NCI-H1436 (cell line): ENCODE measurements at regions not wholly inside any gene's neighbourhood (a gene's known extent, or its start where the extent isn't known, plus 50 kb on each side); places are given as distances from the start of the nearest gene placed in this dataset.
A peak's percentile ranks its signal among the peaks of the same experiment; 100 is the strongest.

Experiments used
- DNase-seq: peaks from one replicate; lab custom pipeline; 2025; lab: John Stamatoyannopoulos, UW

DNA sequence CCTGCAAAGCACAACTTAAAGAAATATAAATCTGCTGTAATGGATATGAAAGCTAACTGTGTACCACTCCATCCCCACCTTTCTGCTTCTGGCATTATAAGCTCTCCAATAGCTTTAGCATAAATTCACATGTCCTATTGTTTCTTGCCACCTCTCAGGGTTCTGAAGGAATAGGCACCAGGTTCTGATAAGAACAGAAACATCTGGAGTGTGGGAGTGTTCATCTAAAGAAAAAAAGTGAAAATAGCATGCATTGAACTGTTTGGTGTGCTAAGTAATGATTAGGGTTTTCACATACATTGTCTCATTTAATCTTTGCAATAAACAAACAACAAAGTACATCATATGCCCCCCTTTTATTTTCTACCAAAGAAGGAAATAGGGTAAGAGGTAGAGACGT is 72.3 kb downstream of the FAM76B start:
- no peak for DNase-seq

DNA sequence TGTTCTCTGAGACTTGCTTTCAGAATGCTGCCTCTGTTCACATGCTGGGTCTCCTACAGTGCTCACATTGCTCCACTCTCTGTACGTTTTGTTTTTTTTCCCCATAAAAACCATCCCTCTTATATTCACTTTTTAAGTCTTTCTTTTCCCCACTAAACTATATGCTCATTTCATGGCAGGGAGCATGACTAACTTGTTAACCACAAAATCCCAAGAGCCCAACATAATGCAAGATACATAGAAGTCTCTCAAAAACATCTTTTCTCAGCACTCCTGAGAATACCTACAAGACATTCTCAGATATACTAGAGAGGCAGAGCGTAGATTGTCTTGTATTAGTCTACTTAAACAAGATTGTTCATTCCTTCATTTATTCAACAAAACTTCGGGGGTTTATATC is 73.3 kb downstream of the FAM76B start:
- no peak for DNase-seq

DNA sequence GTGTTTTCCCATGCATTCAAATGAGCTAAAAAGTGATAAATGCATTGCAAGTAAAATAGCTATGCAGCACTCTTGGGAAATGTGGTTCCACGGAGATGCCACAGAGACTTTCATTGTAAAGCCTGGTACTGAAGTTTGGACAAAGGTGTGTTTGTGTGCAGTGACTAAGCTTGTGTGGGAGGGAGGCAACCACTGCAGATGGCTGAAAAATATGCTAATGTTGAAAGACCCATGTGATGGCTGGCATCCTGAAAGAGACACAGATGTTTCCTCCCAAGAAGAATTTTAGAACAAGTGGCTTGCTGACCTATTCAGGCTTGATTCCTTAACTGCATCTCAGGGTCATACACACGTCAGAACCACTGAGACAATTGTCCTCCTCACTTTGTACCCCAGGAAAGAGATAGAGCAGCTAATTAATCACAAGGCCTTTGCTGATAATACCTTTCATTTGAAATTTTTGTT is 73.8 kb downstream of the FAM76B start:
- DNase-seq: no peak

DNA sequence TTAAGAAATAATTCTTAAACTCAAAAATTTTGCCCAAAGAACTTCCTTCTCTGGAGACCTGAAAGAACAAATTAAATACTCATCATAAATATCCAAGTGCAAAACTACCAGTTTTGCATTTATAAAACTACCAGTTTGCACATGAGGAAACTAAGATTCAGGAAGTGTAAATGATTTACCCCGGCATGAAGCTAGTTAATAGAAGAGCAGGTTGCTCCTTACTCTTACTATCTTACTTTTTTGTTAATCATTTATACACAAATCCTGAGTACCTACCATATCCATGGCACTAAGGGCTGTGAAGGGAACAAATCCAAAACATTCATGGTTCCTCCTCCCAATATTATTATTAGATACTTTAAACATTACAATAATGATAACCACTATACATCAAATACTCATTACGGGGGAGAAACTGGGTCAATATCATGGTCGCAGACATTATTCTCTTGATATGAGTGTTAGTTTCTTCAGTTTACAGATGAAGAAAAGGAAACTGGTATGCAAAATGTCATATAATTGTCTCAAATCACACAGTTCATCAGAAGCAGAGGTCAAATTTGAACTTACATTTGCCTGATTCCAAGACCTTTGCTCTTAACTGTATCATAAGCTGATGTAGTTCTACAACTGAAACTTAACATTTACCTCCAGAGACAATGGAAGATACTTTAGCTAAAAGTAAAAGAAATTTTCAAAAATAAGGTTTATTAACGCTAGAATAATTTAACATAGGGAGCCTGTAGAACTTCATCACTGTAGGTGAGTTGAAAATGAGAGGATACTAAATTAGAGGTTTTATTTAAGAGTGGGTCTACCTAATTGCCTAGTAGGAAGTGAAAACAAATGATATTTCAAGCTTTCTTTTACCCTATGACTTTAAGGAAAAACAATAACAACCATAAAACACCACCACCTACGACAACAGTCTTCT is 74.5 kb downstream of the FAM76B start:
- no peak for DNase-seq

DNA sequence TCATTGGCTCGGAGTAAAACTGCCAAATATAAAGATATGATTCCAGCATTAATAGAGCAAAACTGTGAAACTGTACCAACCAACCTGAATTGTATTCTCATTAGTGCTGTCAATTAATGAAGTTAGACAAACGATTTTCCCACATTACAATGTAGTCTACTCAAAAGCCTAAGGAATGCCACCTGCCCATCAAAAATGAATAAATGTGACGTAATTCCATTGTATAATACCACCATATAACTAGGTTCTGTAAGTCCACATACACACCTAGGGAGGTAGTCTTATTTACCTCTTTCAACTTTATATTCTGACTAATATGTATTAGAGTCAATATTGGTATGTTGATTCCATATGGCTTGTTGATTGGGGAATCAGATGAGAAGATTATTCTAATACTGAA is 76.2 kb downstream of the FAM76B start:
- DNase-seq: no peak

DNA sequence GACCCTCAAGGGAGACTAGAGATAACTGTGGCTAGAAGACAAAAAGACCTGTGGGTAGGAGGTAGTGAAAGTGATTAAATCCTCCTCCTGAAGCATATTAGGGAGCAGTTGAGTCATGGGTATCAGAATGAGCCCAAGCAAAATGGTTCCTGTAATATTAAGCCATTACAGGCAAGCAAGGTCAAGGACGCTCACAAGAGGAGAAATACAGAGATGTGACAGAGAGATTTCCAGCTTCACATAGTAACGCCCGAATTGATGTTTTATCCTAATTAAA is 77.7 kb downstream of the FAM76B start:
- DNase-seq: no peak

DNA sequence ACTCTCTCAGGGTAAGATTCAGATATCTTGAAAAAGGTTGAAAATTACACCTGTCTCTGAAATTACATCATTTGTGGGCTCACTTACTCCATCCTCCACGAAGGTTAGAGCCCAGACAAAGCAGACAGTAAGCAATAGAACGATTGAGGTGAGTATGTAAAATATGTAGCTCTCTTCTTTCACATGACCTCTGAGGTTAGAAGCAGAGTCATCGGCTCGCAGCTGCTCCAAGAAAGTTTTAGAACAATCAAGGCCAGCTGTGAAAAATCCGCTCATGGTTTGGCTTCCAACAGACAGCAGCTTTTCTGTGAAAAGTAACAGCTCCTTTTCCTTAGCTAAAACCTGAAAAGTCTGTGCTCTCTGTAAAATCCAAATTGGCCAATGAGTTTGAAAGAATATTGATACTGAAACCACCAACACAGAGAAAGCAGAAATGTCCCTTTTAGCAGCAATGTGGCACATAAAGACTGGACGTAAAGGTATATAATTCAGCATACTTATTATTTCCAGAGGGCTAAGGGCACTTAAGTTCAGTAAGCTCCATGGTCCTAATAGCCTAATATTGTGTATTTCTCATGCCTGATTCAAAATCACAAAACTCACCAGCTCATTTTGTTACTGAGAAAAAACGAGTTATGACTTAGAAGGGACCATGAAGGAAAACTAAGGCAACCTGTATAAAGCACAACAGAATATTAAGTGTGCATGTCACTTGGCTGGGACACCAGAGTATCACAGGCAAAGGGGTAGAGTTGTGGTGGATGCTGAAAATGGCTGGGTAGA is 78.2 kb downstream of the FAM76B start:
- DNase-seq: no peak

DNA sequence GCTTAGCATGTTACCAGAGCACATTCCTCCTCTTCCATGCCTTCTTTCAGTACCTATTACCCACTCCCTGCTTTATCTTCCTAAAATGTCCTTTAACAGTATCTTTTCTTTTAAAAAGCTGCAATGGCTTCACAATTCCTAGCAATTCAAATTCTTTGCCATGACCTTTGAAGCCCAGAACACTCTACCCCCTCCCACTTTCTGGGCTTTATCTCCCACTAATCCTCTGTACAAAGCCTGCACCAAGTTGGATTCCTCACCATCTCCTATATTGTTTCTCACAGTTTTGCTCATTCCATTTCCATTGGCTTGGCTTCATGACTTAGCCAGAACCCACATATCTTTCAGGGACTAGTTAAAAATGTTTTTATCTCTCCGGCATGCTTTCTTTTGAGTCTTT is 80.9 kb downstream of the FAM76B start:
- no peak for DNase-seq

DNA sequence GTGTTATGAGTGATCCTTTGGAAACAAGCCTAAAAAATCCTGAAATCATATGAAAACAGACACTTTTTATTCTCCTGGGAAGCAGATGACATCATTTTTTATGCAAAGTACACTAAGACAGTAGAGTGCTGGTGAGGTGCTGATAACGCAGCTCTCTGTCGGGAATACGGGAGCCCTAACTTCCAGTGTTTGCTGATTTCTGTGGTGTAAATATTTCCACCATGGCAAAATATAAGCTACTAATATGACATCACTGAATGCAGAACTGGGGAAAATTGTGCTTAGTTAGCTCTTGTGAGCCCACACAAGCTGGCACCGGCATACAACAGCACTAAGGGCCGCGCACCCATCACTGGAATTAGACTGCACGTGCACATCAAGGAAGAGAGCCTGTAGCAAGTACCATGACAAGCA is 82.6 kb downstream of the FAM76B start:
- no peak for DNase-seq

DNA sequence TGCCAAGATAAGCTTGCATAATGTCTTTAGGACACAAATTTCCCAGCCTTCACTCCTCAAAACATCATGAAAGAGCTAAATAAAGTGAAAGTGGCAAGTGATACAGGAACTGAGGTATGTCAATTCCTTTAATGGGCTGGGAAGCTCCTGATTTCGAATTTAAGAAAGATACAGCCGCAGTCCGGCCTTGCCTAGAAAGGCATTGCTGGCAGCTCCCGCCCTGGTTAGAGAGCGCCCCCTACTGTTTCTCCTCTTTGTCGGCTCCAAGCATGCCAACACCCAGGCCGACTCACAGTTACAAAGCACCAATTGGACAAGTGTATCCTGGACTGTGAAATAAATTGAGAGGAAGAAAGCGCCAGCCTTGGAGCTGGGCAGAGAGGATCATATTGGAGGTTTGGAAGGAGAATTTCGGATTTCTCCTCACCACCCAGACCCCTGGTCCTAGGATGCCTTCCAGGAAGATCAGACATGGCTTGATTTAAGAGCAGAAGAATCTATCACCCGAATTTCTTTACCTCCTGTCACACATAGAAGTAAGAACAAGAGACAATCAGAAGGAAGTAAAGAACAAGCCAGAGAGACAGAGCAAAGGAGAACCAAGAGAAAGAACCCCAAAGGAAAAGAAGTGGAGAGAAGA is 84.0 kb downstream of the FAM76B start:
- peak; percentile 80 for DNase-seq

DNA sequence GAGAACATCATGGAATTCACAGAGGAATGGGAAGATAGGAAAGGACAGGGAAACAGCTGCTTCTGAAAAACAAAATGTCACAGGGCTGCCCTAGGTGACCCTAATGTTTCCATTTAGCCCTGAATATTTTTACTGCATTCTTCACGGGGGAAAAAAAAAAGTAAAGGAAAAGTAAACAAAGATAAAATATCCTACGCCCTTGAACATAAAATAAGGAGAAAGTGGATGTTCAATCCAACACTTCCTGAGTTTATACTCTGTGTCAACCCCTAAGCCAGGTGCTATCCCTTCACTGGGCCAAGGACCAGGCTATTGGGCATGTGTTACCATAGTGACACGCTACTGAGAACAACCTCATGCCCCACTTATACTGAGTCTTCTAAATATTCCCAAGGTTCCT is 84.7 kb downstream of the FAM76B start:
- DNase-seq: no peak

DNA sequence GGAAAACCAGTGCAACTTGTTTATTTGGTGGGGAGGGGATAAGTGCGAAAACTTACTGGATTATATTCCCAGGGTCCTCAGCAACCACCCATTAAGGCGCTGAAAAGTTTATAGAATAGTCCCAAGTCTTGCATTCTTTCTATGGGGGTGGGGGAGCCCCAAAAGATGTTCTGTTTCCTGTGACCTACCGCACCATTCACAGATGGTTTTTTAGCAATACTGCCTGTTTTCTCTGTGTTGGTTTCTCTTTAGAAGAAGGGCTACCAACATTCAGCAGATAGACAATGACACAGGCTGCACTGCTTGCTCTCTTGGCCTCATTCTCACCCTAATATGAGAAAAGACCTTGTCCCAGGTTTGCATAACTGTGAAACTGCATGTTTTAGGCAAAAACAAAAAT is 86.5 kb downstream of the FAM76B start:
- no peak for DNase-seq

DNA sequence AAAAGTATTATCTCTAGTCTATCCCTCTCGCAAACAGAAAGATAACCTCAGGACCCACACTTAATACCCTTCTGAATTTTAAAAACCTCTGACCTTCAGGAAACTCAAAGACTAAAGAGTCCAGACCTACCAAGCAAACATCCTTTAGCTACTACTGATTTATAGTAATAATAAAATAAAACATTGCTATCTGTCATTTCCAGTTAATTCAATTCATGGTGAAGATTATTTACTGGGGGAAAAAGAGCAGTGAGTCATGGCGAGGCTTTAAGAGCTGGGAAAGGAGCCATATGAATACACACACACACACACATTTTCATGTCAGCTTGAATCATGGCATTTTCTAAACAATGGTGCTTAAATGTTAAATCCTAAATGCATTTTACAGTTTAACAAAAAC is 87.1 kb downstream of the FAM76B start:
- no peak for DNase-seq

DNA sequence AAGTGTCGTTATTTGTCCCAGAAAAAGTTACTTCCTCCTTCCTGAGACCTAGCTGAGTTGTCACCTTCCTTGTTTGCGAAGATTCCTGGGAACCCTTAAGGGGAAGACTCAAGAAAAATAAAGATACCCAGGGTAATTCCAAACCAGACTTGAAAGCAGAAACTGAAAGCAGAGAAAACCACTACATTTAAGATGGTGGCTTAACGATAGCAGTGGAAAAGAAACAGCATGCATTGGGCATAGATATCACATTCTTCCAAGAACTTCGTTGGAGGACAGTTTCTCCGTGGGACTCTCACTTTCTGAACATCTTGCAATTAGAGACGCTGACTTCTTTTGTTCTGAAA is 89.1 kb downstream of the FAM76B start:
- no peak for DNase-seq

DNA sequence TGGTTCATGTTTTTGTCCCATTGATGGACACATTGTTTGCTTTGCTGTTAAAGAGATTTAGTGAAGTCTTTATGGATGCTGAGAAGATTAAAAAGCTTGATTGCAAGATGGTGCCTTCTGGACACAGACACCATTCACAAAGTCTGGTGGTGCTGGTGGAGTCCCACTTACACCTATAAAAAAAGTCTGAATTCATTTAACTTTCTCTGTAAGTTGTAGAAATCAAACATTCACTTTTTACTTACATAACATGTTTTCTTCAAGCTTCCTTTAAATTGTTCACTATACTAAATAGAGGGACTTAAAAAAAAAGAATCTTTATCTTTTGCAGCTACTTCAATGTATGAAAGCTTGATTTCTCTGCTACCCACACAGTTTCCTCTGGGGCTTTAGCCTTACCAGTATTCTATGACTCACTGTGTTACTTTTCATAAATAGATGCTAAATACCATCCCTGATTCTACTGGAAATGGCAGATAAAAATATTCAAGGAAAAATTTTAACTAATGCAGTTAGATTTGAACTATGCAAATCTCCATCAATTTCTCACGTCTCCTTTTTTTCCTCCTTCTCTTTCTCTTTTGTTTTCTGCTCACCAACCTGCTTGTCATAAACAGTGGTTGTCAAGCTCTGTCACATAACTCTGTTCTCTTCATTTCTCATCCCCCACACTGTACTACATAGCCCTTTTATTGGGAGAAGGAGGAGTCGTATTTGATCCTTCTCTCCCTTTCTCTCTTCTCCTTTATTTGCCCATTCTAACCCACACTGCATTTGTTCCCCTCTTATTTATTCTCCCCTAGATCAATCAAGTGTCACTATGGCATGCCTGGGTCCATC is 89.7 kb downstream of the FAM76B start:
- no peak for DNase-seq

DNA sequence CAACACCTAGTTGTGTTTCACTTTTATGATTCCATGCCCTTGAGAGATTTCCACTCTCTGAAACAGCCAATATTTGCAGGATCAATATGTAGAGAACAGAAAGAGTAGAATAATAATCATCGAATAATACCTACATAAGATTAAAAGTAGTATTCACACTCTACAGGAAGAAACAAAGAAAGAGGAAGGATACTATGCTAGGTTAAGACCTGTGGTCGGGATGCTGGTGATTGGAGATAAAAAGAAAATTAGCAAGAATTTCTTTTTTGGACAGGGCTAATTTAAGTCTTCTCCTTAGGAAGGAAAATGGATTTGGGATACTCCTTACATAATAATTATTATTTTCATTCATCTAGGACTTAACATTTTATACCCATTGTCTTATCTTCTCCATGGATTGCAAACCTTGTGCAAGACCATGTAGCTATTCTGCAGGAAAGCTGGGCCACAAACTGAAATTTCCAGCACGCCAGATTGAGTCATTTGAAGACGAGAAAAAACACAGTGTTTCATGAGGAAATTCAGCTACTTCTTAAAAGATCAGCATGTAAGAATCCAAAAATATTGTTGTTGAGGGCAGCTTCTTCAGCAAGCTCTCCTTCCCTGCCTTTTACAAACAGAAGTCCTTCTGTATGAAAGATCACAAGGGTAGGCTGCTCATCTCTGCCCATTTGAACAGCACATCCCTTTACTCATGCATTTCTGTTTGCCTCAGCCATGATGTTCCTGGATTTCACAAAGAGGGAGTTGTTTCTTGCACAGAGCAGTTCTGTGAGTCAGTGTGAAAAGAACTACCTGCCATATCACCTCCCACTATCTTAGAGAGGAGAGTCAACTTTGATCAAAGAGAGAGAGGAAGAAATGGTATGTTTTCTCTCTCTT is 90.7 kb downstream of the FAM76B start:
- DNase-seq: no peak

DNA sequence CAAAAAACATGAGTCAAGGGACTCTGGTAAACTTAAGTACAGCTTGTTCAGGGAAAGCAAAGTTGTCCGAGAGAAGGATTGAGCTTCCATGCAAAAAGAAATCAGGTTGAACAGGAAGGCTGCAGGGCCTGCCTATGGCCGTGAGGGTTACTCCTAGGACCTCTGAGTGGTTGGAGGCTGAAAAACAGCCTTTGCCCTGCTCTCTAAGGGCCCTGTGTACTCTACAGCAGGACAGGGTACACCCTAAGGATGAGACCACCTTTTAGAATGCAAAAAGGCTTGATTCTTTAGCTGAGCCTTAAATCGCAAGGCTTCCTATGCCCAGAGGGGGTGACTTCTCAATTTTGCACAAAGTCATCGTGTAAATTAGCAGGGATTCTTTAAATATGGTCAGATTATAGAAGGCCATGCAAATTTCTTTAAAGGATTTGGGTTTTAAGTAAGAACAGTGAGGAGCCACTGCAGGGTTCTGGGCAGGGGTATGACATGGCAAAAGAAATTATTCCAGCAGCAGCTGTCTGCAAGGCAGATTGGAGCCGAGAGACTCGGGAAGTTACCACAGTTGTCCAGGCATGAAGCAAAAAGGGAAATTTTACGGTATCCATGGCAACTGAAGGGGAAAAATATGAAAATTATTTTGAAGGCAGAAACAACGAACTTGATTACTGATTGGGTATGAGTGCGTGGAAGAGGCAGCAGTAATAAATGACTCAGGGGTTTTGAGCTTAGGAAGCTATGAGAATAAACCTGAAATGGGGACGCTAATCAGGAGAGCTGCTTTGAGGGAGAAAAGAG is 91.8 kb downstream of the FAM76B start:
- DNase-seq: no peak

DNA sequence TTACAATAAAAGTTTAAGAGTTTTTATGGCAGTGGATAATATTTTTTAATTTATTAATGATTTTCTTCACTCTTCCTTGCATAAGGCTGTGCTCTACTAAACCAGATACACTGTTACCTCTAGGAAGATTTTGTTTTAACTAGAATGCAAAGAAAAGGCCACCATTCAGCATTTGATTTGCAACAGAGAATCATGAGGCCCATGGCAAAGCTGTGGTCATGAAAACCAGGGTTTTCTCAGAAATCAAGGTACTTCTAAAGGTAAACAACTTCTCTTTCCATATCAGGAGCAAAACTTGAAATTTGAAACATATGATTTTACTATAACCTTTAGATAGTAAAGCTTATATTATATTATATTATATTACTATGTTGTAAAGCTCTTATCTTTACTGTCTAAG is 94.4 kb downstream of the FAM76B start:
- DNase-seq: no peak

DNA sequence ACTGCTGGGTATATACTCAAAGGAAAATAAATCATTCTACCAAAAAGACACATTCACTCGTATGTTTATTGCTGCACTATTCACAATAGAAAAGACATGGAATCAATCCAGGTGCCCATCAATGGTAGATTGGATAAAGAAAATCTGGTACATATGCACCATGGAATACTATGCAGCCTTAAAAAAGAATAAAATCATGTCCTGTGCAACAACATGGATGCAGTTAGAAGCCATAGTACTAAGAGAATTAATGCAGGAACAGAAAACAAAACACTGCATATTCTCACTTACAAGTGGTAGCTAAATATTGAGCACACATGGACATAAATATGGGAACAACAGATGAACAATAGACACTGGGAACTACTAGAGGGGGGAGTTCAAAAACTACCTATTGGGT is 96.3 kb downstream of the FAM76B start:
- no peak for DNase-seq

DNA sequence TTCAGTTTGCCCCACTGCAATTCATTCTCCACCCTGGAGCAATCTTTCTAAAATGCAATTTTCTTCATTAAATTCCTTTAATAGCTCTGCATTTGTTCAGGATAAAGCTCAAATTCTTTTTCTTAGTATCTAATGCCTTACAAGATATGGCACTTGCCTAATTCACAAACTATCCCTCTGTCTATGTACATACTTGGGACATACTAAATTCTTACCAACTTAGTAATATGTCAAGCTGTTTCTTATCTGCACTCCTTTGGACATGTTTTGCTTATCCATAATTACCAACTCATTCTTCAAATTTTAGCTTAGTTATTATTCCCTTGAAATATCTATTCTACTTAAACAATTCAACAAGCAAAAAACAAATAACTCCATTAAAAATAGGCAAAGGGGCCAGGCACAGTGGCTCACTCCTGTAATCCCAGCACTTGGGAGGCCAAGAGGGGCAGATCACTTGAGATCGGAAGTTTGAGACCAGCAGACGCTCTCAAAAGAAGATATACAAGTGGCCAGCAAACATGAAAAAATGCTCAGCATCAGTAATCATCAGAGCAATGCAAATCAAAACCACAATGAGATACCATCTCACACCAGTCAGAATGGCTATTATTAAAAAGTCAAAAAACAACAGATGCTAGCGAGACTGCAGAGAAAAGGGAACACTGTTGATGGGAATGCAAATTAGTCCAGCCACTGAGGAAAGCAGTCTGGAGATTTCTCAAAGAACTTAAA is 96.9 kb downstream of the FAM76B start:
- no peak for DNase-seq
